Stimulated activated CD4-positive, alpha-beta T cell treated with anti-CD3 and anti-CD28 coated beads, Interleukin-12 subunit alpha, Interleukin-12 subunit beta, amount 100 ng/mL, for 48 hours (primary cell): ENCODE measurements at regions not wholly inside any gene's neighbourhood (a gene's known extent, or its start where the extent isn't known, plus 50 kb on each side); places are given as distances from the start of the nearest gene placed in this dataset.
"Not testable (repeated sequence)": the region's sequence is repeated elsewhere in the genome, so short reads cannot be mapped to it uniquely, and the experiment has no call there.

Experiments
- DNase-seq, 3 donors: peaks; one replicate each; pipeline ENCODE4 v3.0.0-alpha.2; 2020; ENCODE audit warnings: low read depth in 2 of 3, low spot score in 1 of 3

DNA sequence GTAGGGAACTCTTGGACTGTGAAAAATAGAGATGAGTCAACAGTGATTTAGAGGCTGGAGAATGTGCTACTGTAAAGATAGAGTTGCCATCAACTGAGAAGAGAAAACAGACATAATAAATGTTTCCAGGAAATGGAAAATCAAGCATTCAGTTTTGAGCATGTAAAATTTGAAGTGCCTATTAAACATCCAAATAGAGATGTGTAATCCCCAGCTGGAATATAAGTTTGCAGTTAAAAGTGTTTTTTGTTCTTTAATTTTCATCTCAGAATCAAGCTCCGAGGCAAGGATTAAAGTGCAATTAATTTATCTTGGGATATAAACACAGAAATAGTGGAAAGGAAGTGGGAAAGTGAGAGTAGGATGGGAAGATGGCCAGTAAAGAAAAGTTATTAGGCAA, 666.0 kb upstream of the RAG2 start:
- no peak for DNase-seq

DNA sequence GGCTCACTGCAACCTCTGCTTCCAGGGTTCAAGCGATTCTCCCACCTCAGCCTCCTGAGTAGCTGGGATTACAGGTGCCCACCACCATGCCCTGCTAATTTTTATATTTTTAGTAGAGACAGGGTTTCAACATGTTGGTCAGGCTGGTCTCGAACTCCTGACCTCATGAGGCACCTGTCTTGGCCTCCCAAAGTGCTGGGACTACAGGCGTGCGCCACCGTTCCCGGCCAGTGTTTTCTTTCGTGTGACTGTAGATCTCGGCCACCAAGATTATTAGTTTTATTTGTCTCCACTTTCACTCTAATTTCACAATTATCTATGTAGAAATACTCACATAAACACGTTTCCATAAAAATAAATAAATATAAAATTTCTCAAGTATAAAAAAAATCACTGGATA, 665.4 kb upstream of the RAG2 start:
- DNase-seq = not testable (repeated sequence)

DNA sequence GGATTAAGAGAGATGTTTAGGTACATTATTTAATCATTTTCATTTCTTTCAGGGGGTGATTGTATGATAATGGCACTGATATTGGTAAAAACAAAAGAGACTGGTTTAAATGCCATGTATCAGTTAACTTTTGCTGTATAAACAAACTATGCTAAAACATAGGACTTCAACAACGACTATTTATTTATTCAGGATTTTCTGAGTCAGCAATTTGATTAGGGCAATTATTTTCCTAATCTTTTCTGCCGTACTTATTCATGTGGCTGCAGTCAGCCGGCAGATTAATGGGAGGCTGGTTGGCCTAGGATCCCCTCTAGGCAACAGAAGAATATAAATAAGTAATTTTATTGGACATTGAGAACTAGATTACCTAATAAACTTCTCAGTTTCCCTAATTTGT, 661.7 kb upstream of the RAG2 start:
- DNase-seq = no peak

DNA sequence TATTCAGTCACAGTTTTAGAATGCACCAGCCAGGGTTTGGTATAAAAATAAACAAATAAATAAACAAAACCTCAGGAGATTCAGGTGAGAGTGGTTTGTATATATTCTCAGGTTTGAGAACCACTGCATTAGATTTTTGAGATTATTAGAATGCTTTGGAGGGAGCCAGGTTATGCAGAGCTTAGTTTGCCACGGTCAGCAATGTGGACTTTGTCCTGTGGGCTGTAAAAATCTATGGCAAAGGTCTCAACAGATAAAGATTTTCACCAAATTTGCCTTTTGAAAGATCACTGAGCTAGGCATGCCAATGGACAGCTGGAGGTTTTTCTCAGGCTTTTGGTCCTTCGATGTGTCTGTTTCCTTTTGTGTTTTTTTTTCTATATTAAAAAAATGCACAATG, 650.1 kb upstream of the RAG2 start:
- DNase-seq = no peak

DNA sequence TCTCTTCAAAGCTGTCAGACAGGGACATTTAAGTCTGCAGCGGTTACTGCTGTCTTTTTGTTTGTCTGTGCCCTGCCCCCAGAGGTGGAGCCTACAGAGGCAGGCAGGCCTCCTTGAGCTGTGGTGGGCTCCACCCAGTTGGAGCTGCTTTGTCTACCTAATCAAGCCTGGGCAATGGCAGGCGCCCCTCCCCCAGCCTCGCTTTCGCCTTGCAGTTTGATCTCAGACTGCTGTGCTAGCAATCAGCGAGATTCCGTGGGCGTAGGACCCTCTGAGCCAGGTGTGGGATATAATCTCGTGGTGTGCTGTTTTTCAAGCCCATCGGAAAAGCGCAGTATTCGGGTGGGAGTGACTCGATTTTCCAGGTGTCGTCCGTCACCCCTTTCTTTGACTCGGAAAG, 648.1 kb upstream of the RAG2 start:
- not testable (repeated sequence) for DNase-seq

DNA sequence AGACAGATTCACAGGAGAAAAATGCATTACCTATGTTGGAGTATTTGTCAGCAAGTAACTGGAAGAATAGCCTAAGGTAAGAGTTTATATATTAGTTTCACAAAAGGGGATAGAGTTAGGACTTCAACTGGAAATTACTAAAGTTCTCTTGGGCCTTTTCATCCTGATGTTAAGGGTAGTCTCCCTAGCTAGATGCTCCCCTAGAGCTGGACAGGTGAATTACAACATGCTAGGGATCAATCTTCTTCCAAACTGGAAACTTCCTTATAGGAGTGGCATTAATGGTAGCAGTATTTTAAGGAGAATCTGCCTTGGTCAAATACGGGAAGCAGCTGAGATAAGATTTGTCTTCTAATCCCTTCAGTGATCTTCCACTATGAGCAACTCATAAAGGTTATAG, 632.8 kb upstream of the RAG2 start:
- DNase-seq = no peak

DNA sequence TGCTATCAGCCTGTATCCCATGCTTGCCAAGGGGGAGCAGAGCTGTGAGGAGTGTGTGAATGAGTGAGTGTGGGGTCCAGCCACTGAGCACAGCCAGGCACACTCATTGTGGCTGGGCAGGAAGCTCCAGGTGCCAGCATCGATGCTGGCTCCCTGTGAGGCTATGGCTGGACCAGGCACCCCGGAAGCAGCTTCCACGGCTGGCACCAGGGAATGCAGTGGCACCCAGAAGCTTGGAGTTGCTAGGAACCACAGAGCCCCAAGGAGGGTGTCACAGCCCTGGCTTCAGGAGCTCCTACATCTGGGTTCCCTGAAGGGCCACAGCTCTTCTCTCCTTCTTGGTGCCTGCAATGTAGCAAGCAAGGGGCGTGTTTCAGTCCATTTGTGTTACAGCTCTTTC, 625.9 kb upstream of the RAG2 start:
- no peak for DNase-seq

DNA sequence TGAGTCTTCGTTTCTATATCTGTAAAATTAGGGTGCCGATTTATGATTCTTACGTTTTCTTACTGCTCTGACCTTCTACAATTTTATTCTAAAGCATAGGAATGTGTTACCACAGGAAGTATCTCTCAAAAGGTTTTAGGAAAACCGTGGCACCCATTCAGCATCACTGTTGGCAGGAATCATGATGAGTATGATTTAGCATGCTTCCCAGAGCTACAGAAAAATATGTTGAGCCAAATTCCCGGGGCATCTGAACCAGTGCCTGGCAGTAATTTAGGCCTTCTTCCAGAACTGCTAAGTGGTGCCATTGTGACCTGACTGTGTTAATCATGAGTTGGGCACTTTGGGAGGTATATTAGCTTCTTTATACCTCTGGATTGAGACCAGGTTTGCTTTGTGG, 605.0 kb upstream of the RAG2 start:
- DNase-seq = no peak

DNA sequence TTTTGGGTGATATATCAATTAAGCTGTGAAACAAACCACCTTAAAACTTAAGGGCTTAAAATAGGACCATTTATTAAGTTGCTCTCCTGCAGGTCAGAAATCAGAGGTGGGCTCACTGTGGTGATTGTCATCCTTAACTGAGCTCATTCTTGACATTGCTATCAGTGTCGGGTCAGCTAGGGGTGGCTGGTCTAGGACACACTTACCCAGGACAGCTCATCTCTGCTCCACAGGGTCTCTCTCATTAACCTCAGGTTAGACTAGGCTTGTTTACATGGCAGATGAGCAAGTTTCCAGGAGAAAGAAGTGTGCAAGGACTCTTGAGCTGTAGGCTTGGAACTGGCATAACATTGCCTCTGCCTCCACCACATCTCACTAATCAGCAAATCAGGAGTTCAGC, 601.0 kb upstream of the RAG2 start:
- no peak for DNase-seq

DNA sequence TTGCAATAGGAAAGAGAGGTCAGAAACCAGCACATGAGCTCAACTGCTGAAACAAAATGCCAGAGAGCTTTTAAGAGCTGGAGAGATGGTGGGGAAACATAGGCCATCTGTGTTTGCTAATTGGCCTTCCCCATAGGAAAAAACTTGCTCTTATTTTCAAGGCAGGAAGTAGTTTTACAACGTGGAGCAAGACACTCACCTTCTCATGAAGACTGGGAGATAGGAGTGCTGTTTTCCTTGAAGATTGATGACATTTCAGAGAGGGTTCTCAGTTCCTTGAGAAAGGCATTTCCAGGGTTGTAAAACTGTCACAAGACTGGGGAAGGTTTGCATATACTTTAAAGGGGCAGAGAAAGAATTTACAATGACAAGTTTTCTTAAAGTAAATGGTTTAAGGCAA, 586.3 kb upstream of the RAG2 start:
- no peak for DNase-seq

DNA sequence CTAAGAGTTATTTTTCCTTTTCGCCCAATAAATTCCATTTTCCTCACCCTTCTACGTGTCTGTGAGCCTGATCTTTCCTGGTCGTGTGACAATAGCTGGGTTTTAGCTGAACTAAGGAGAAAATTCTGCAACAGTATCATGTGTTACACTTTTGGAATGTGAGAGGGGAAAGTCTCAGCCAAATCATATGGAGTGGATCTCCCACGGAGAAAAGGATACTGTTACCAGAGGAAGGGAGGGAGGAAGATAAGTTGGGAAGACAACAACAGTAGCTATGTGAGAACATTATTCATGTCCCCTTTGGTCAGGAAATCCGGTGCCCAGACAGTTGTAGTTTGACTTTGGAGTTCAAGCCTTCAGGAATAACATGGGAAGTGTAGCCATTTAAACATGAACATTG, 584.0 kb upstream of the RAG2 start:
- DNase-seq = no peak

DNA sequence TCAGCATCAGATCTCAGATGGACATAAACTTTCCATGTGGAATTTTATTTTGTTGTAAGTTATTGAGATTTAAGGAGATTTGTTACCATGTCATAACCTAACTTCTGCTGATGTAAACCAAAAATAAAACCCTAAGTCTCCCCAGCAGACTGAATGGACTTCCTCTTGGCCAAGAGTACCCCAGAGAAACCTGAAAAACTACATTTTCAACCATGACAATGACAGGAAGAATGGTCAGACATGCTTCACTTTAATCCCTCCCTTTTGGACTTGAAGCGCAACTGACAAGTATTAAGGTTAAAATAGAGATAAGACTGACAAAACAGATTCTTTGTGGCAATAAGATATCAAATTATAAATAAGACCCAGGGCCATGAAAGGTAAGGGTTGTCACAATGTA, 579.7 kb upstream of the RAG2 start:
- DNase-seq = no peak

DNA sequence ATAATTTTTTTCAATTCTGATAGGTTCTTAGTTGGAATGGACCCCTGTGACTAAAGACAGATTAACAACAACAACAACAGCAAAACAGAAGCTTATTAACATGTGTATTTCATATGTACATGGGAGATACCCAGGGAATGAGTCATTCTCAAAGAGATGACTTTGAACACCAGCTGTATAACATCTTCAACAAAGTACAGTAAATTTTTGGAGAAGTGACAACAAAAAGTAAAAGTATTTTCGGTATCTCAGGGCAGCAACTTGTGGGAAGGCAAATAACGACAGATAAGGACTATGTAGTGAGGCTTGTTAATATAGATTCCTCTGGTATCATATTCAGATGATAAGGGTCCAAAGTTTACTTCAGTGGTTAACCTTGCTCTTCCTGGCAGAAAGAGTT, 573.4 kb upstream of the RAG2 start:
- no peak for DNase-seq

DNA sequence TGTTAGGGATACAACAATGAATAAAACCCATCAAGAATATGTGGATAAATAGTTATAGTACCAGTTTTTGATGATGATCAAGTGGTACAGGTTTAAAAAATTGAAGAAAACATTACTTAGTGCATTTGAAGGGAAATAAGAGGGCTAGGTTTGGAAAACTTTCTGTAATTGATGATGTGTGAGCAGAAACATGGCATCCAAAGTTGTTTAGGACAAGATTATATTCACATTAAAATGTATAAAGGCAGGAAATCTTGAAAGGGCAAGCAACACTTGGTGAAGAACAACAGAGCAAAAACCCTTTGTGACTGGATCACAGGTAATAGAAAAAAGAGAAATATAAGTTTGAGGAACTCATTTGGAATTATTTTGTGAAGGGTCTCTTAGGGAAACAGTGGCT, 572.3 kb upstream of the RAG2 start:
- DNase-seq = no peak

DNA sequence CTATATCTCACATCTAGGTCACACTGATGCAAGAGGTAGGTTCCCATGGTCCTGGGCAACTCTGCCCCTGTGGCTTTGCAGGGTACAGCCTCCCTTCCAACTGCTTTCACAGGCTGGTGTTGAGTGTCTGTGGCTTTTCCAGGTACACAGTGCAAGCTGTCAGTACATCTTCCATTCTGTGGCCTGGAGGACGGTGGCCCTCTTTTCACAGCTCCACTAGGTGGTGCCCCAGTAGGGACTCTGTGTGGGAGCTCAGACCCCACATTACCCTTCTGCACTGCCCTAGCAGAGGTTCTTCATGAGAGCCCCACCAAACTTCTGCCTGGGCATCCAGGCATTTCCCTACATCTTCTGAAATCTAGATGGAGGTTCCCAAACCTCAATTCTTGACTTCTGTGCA, 547.4 kb upstream of the RAG2 start:
- not testable (repeated sequence) for DNase-seq

DNA sequence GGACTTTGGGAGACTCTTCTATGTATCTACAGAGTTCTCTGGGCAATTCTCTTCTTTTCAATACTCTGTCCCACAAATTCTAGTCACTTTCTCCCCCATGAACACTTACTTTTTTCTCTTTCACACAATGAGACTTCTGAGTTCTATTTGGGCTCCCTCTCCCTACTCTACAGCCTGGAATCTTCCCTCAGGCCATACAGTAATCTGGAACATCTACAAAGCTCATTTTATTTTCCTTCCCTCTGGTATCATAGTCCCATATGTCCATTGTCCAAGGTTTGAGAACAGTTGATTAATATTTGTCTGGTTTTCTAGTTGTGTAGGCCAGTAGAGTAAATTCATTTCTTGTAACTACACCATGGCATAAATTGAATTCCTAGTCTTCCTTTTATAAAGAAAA, 544.6 kb upstream of the RAG2 start:
- no peak for DNase-seq

DNA sequence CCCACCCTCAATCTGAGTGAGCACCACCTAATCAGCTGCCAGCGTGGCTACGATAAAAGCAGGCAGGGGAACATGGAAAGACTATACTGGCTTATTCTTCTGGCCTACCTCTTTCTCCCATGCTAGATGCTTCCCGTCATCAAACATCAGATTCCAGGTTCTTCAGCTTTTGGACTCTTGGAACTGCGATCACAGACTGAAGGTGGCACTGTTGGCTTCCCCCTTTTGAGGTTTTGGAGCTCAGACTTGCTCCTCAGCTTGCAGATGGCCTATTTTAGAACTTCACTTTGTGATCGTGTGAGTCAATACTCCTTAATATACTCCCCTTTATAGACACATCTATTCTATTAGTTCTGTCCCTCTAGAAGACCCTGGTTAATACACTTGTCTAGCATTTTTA, 543.7 kb upstream of the RAG2 start:
- no peak for DNase-seq

DNA sequence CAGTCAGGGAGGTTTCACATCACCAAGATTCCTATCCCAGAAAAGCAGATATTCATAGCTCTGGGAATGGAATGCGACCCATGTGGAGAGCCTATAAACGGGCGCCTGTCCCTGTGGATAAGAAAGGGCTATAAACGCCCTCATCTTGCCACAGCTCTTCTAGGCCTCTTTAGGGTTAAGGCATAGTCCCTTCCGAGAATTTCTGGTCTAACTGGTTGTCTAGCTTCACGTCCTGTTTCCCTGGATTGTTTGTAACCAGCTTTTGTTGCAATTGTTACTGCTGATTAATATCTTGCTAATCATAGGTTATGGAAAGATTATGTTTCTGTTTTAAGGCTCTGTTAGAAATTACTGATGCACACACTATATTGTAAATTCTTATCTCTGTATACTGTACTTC, 537.6 kb upstream of the RAG2 start:
- DNase-seq = not testable (repeated sequence)

DNA sequence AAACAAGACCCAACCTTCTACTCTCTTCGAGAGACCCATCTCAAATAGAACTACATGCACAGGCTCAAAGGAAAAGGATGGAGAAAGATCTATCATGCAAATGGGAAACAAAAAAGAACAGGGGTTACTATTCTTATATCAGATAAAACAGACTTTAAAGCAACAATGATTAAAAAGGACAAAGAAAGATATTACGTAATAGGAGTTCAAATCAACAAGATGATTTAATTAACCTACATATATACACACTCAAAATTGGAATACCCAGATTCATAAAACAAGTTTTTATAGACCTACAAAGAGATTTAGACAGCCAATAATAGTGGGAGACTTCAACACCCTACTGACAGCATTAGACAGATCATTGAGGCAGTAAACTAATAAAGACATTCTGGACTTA, 536.6 kb upstream of the RAG2 start:
- no peak for DNase-seq

DNA sequence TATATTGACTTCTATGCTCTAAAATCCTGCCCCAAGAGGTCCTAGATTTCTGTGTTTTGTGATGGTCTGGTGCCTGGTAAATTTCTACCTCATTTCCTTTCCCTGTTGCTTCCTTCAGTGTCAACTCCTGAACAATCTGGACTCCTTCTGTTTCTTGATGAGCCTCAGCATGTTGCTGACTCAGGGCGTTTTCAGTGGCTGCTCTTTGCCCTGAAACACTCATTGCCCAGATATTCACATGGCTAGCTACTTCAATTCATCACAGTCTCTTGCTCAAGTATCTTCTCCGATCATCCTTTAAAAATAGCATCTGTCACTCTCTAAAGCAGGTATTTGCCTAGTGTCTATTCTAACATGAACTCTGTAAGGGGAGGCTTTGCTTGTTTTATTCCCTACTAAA, 526.3 kb upstream of the RAG2 start:
- DNase-seq = no peak

DNA sequence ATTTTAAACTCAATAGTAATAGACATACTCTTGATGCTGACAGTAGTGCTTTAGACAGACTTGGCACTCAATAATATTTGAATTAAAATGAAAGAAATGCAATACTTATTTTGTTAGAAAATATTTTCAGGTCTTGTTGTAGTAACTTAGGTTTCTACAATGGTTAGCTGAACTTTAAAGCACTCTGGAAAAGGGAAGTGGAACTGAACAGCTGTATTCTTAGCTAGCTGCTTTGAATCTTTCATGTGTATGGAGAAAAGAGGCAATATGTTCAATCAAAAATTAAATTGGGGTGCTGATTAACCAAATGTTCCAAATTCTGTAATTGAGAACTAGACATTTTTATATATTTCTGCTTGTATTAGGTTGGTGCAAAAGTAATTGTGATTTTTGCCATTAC, 517.9 kb upstream of the RAG2 start:
- DNase-seq = no peak

DNA sequence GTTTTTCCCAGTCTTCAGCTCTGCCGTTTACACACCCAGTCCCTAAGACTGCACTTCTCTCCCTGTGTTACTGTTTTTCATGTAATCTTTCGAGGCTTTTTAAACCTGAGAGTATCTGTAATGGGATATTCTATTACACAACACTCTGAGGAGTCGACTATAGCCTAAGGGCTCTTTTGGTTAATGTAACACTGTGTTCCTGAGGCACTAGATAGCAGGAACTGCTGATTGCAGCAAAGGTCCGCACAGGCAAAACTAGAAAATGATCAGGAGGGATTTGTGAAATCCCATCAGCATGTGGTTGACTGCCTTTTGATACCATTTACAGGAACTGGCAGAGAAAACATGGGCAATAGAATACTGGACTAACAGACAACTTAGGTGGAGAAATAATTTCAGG, 512.3 kb upstream of the RAG2 start:
- DNase-seq = no peak

DNA sequence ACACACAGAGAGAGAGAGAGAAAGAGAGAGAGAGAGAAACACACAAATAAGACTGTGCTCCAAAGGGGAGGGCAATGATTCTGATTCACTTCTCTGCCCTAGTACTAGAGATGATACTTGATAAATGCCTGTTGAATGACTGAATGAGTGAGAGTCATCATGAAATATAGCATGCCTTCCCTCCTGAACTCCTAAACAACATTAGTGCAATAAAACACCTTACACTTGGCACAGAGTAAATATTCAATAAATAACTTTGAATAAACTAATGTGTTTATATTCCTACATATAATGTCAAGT, 511.2 kb upstream of the RAG2 start:
- no peak for DNase-seq

DNA sequence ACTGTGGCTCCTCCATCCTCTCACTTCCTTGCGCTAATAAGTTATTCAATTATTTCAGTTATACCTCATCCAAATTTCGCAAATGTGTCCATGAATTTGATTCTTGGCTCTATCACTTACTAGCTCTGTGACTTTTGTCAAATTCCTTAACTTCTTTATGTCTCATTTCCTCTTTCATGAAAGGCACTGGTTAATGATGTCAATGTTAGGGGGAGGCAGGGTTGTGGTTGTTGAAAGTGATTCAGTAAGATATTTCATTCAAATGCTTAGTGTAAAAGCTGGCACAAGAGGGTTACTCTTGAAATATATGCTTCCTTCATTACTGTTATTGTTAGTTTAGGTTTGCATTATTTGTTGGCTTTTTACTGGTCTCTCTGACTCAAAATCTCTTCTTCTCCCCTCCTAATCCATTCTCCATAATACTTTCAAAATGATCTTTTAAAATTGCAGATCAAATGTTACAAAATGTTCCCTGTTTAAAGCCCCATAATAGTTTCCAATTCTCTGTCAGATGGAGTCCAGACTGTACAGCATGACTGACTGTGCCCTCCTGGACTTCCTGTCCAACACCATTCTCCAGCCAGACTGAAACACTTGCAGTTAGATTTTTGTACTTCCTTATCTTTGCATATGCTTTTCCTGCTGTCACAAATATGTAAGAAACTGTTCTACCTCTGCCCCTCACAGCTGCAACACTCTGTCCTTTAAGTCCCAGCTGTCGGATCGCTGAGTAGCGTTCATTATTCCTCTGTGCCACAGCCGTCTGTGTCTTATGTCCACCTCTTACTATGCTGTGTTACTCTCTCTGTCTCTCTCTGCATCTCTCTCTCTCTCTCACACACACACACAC, 510.6 kb upstream of the RAG2 start:
- no peak for DNase-seq
